IMR-90 (cell line): ENCODE measurements at regions not wholly inside any gene's neighbourhood (a gene's known extent, or its start where the extent isn't known, plus 50 kb on each side); places are given as distances from the start of the nearest gene placed in this dataset.
A peak's percentile ranks its signal among the peaks of the same experiment; 100 is the strongest.

ENCODE experiments used
- ATAC-seq: fragments of 200-7000 bp; cut with Tn5 transposase; 2 replicates; pipeline ENCODE4 v1.9.1; 2020; ENCODE audit warnings: low read depth, mild to moderate bottlenecking, moderate library complexity
- BruUV-seq: library from RNA; stranded (reverse); fragments of 400-500 nt; replicated peaks from 2 replicates; lab custom pipeline; 2021; lab: Mats Ljungman, UMichigan
- CTCF ChIA-PET: fragments of 300-600 bp; formaldehyde crosslinking; extraction: SDS; loops from one replicate; lab custom pipeline; 2021; ENCODE audit warnings: antibody characterized with exemption; lab: Yijun Ruan, JAX
- POLR2A ChIA-PET: fragments of 300-600 bp; sonication (Branson Sonifier 250); formaldehyde crosslinking; loops from one replicate; lab custom pipeline; 2022; ENCODE audit warnings: antibody characterized with exemption; ENCODE audit not compliant: unreplicated experiment; lab: Charles Lee
- DNase-seq: peaks from one replicate; pipeline ENCODE4 v3.0.0; 2013
- H2AFZ ChIP-seq: replicated peaks from 2 replicates; pipeline ENCODE3; 2013; ENCODE audit warnings: low read length, mild to moderate bottlenecking; ENCODE audit not compliant: poor library complexity
- H2AK5ac ChIP-seq: 2 replicates; pipeline ENCODE4 v1.6.1; 2013; ENCODE audit warnings: low read depth, low read length, inconsistent platforms
- H2AK9ac ChIP-seq: replicated peaks from 2 replicates; pipeline ENCODE3; 2013; ENCODE audit warnings: mild to moderate bottlenecking, low read depth, low read length, moderate library complexity; ENCODE audit not compliant: poor library complexity
- H2BK120ac ChIP-seq: 2 replicates; pipeline ENCODE4 v1.6.1; 2013; ENCODE audit warnings: low read depth, low read length, inconsistent platforms
- H2BK15ac ChIP-seq: 3 replicates; pipeline ENCODE4 v1.6.1; 2013; ENCODE audit warnings: low read depth, low read length, inconsistent platforms
- H2BK20ac ChIP-seq: 2 replicates; pipeline ENCODE4 v1.6.1; 2013; ENCODE audit warnings: low read depth, mild to moderate bottlenecking, inconsistent platforms, low read length, moderate library complexity
- H2BK5ac ChIP-seq: 2 replicates; pipeline ENCODE4 v1.6.1; 2013; ENCODE audit warnings: mild to moderate bottlenecking, low read depth, low read length, inconsistent platforms; ENCODE audit not compliant: poor library complexity, severe bottlenecking
- H3K14ac ChIP-seq: replicated peaks from 2 replicates; pipeline ENCODE4 v1.6.1; 2013; ENCODE audit warnings: low read depth, low read length, inconsistent platforms
- H3K18ac ChIP-seq: 2 replicates; pipeline ENCODE4 v1.6.1; 2013; ENCODE audit warnings: low read depth, low read length, control low read depth
- H3K23ac ChIP-seq: 2 replicates; pipeline ENCODE4 v1.6.1; 2013; ENCODE audit warnings: low read depth, low read length, inconsistent platforms
- H3K27ac ChIP-seq: 2 replicates; pipeline ENCODE4 v1.5.1; 2013; ENCODE audit warnings: mild to moderate bottlenecking, control low read depth, low read length; ENCODE audit not compliant: insufficient read depth
- H3K27me3 ChIP-seq: 2 replicates; pipeline ENCODE4 v1.6.1; 2013; ENCODE audit warnings: low read length; ENCODE audit not compliant: control insufficient read depth, insufficient read depth
- H3K36me3 ChIP-seq: 2 replicates; pipeline ENCODE4 v1.6.1; 2013; ENCODE audit warnings: low read length, mixed read lengths; ENCODE audit not compliant: control insufficient read depth, insufficient read depth
- H3K4ac ChIP-seq: 2 replicates; pipeline ENCODE4 v1.6.1; 2013; ENCODE audit warnings: low read depth, low read length, inconsistent platforms
- H3K4me1 ChIP-seq: 2 replicates; pipeline ENCODE4 v1.6.1; 2013; ENCODE audit warnings: low read length, mixed read lengths; ENCODE audit not compliant: control insufficient read depth, insufficient read depth
- H3K4me2 ChIP-seq: 2 replicates; pipeline ENCODE4 v1.6.1; 2013; ENCODE audit warnings: low read depth, mild to moderate bottlenecking, control low read depth, low read length, moderate library complexity
- H3K4me3 ChIP-seq: 2 replicates; pipeline ENCODE4 v1.5.1; 2013; ENCODE audit warnings: low read depth, mild to moderate bottlenecking, control low read depth, low read length, moderate library complexity; ENCODE audit not compliant: insufficient read depth
- H3K56ac ChIP-seq: 2 replicates; pipeline ENCODE4 v1.6.1; 2013; ENCODE audit warnings: low read length, inconsistent platforms; ENCODE audit not compliant: insufficient read depth; ENCODE audit errors: extremely low read depth
- H3K79me1 ChIP-seq, 2 experiments: 2 replicates each; pipeline ENCODE4 v1.6.1; 2013; ENCODE audit warnings: low read length in 2 of 2, inconsistent platforms in 1 of 2, low read depth in 1 of 2
- H3K9ac ChIP-seq: 2 replicates; pipeline ENCODE4 v1.6.1; 2013; ENCODE audit warnings: low read depth, low read length, control low read depth
- H3K9me1 ChIP-seq: 2 replicates; pipeline ENCODE4 v1.6.1; 2013; ENCODE audit warnings: low read length, inconsistent platforms; ENCODE audit not compliant: insufficient read depth
- H3K9me3 ChIP-seq: 2 replicates; pipeline ENCODE4 v1.6.1; 2013; ENCODE audit warnings: low read length; ENCODE audit not compliant: control insufficient read depth, insufficient read depth
- H4K20me1 ChIP-seq: 2 replicates; pipeline ENCODE4 v1.6.1; 2013; ENCODE audit warnings: low read length, inconsistent platforms; ENCODE audit not compliant: insufficient read depth
- H4K5ac ChIP-seq: 2 replicates; pipeline ENCODE4 v1.6.1; 2013; ENCODE audit warnings: mild to moderate bottlenecking, low read depth, low read length, control low read depth
- H4K8ac ChIP-seq, 2 experiments: 2 replicates each; pipeline ENCODE4 v1.6.1; 2013; ENCODE audit warnings: low read depth in 2 of 2, low read length in 2 of 2, control low read depth in 1 of 2, inconsistent platforms in 1 of 2
- H4K91ac ChIP-seq: 2 replicates; pipeline ENCODE4 v1.6.1; 2013; ENCODE audit warnings: low read depth, low read length, inconsistent platforms; ENCODE audit not compliant: insufficient read depth
- RCOR1 ChIP-seq: IDR thresholded peaks from 2 replicates; pipeline ENCODE4 v1.6.1; 2012; ENCODE audit warnings: mild to moderate bottlenecking, low read length, improper control_type of control experiment; ENCODE audit not compliant: insufficient replicate concordance
- SMC3 ChIP-seq: fragments of 150-350 bp; IDR thresholded peaks from 2 replicates; pipeline ENCODE4 v1.6.1; 2016; ENCODE audit warnings: low read depth, mild to moderate bottlenecking, antibody characterized with exemption, low read length, moderate library complexity
- WGBS, 2 experiments: methylation state at CpG; one replicate each; pipeline versions ENCODE4 v1.1.5 to v1.1.7; 2013; ENCODE audit warnings: missing lambda C conversion rate in 2 of 2; ENCODE audit not compliant: insufficient read length in 1 of 2; ENCODE audit errors: extremely low coverage in 2 of 2; 5-methylcytosine and 5-hydroxymethylcytosine counted together
- dilution Hi-C: fragments of 300-500 bp; cut with HindIII; formaldehyde crosslinking; loops from one replicate; pipeline ENCODE4 v1.14.3; 2018; ENCODE audit warnings: low sequenced_read_pairs; ENCODE audit not compliant: unreplicated experiment
- in situ Hi-C: fragments of 300-500 bp; cut with MboI; formaldehyde crosslinking; loops from 3 replicates; pipeline ENCODE4 v1.14.3; 2019; ENCODE audit warnings: low sequenced_read_pairs, inconsistent platforms, mixed read lengths
- intact Hi-C: fragments of 100-400 bp; cut with micrococcal nuclease; formaldehyde crosslinking; loops from 2 replicates; pipeline ENCODE4 v1.10.0; 2022

DNA sequence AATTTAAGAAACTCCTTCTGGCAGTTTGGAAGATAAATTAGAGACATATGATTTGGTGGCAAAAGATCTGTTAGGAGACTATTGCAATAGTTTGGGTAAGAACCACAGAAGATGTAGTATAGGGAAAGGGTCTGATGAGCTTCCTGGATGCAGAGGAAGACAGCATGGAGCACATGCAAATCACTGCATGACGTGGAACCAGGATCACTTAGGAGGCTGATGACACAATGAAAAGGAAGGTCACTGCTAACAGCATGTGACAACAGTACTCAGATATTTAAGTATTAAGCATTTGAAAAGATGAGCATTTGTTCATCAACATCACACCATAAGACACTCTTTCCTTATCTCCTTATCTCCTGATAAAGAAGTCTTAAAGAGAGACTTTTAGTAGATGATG, 167.8 kb upstream of the LDB2 start:
- intact Hi-C loops (no loop called here), dilution Hi-C loops (no loop called here), in situ Hi-C loops (no loop called here)
- peak overlapping the region; percentile 49 for H2AFZ ChIP-seq
- peak overlapping the region; percentile 93 for H3K18ac ChIP-seq
- peak overlapping the region; percentile 86 for H4K5ac ChIP-seq
- CTCF ChIA-PET: interaction anchor here (1.3 kb wide), 1 partner anchor 46 kb away, joined by 3 read pairs; no protein-coding TSS in a partner anchor
- H3K14ac ChIP-seq: peak overlapping the region; percentile 96
- H3K9me3 ChIP-seq: peaks cover 3% of the 10 kb centered on the region; the same call in 1 of the 2 replicates
- no CpG with 5 or more reads among the region's 1 CpG for WGBS, 2 experiments
- no peak overlapping the region for H3K4me3 ChIP-seq
- H2BK5ac ChIP-seq: peak overlapping the region; percentile 97
- peak overlapping the region; percentile 68 for H3K27ac ChIP-seq
- H2AK9ac ChIP-seq: no peak overlapping the region
- peak overlapping the region; percentile 90 for H3K56ac ChIP-seq
- ATAC-seq (no peak), DNase-seq (peak; percentile 53)
- H3K4me1 ChIP-seq: peaks cover 30% of the 10 kb centered on the region
- no peak overlapping the region for H3K9ac ChIP-seq
- H3K79me1 ChIP-seq: 0 out of 4 replicates have a peak, but pooled peaks cover 0 to 3% of the 10 kb centered on the region in 2 experiments
- H3K4ac ChIP-seq: peak overlapping the region; percentile 98
- H3K27me3 ChIP-seq: no peaks in the 10 kb centered on the region
- H4K8ac ChIP-seq: peak overlapping the region; percentile 90 to 96
- H3K36me3 ChIP-seq: no peaks in the 10 kb centered on the region
- peak overlapping the region; percentile 94 for H2BK20ac ChIP-seq
- peak overlapping the region; percentile 86 for H4K91ac ChIP-seq
- peak overlapping the region; percentile 99 for H2AK5ac ChIP-seq
- TF ChIP-seq SMC3: no peak
- TF ChIP-seq RCOR1: no peak
- H3K23ac ChIP-seq: peak overlapping the region; percentile 64
- peak overlapping the region; percentile 83; the same call in 2 of the 3 replicates for H2BK15ac ChIP-seq
- no peak overlapping the region; the same call in 1 of the 2 replicates for H3K4me2 ChIP-seq
- no peaks in the 10 kb centered on the region for H4K20me1 ChIP-seq
- peak overlapping the region; percentile 100 for H2BK120ac ChIP-seq
- no TSS peak for BruUV-seq
- POLR2A ChIA-PET: no interaction called here
- H3K9me1 ChIP-seq: peaks cover 24% of the 10 kb centered on the region
